HUES6 (cell line): ENCODE measurements at regions not wholly inside any gene's neighbourhood (a gene's known extent, or its start where the extent isn't known, plus 50 kb on each side); places are given as distances from the start of the nearest gene placed in this dataset.
A peak's percentile ranks its signal among the peaks of the same experiment; 100 is the strongest.

Experiments
- H3K27ac ChIP-seq: 2 replicates; pipeline ENCODE4 v1.7.0; 2013; ENCODE audit warnings: low read depth, mild to moderate bottlenecking, low read length, inconsistent platforms
- H3K27me3 ChIP-seq: 2 replicates; pipeline ENCODE4 v1.6.1; 2013; ENCODE audit warnings: low read length; ENCODE audit not compliant: control insufficient read depth, insufficient read depth
- H3K36me3 ChIP-seq: 2 replicates; pipeline ENCODE4 v1.6.1; 2013; ENCODE audit warnings: low read length; ENCODE audit not compliant: control insufficient read depth, insufficient read depth
- H3K4me1 ChIP-seq: 2 replicates; pipeline ENCODE4 v1.6.1; 2013; ENCODE audit warnings: low read length; ENCODE audit not compliant: control insufficient read depth, insufficient read depth
- H3K4me3 ChIP-seq: 2 replicates; pipeline ENCODE4 v1.5.1; 2013; ENCODE audit warnings: low read depth, low read length
- H3K9ac ChIP-seq: one replicate; pipeline ENCODE4 v1.6.1; 2013; ENCODE audit warnings: mild to moderate bottlenecking, low read length
- H3K9me3 ChIP-seq: 2 replicates; pipeline ENCODE4 v1.6.1; 2013; ENCODE audit warnings: low read depth, low read length; ENCODE audit not compliant: control insufficient read depth, insufficient read depth

DNA sequence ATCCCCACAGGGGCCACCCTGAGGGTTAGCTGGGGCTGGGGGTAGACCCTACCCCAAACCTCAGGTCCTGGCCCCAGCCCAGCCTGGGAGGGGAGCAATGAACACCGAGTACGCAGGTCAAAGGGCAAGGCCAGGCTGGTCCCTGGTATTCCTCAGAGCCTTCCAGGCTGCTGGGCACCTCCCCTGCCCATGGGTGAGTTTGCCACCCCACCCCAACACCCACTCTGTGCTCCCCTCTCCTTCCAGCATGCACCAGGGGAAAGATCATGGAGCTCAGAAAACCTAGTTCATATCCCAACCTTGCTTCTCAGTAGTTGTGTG is 103.9 kb upstream of the FOXP4 start:
- H3K36me3 ChIP-seq = no peaks in the 10 kb centered on the region
- peaks cover 36% of the 10 kb centered on the region for H3K4me1 ChIP-seq
- no peak overlapping the region for H3K9ac ChIP-seq
- no peak overlapping the region for H3K27ac ChIP-seq
- H3K27me3 ChIP-seq = peaks cover 62% of the 10 kb centered on the region
- peak overlapping the region; percentile 68 for H3K4me3 ChIP-seq
- H3K9me3 ChIP-seq = no peaks in the 10 kb centered on the region

DNA sequence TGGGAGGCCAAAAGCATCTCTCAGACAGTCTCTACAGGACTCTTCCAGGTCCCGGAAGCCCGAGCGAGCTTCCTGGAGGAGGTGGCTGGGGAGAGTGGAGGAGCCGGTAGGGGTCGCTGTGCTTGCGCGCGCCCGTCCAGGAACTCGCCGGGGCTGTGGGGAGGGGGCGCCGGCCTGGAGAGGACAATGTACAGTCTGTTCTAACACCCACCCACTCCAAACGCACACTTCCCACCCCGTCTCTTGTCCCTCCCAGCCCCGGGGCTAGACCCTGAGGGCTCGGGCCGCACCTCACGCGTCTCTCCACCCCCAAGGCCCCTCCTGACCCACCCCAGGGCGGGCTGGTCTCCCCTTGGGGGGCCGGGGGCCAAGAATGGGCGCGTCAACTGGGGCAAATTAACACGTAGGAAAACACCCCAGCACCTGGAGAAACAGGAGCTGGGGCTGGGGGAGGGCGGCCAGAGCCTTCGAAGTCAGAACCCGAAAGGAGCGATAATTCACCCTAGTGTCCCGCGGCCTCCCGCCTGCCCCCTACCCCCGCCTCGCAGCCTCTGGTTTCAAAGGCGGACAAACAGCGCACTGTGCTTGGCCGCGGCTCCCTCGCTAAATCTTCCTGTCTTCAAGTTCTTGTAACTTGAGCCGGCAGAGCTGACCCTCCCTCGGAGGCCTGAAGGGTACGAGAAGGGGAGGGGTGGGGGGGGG is 103.2 kb upstream of the FOXP4 start:
- H3K9ac ChIP-seq = peak overlapping the region; percentile 48
- peak overlapping the region; percentile 86; the same call in 1 of the 2 replicates for H3K27ac ChIP-seq
- no peaks in the 10 kb centered on the region for H3K9me3 ChIP-seq
- peaks cover 36% of the 10 kb centered on the region for H3K4me1 ChIP-seq
- H3K27me3 ChIP-seq = peaks cover 64% of the 10 kb centered on the region
- H3K4me3 ChIP-seq = peak overlapping the region; percentile 68
- H3K36me3 ChIP-seq = no peaks in the 10 kb centered on the region

DNA sequence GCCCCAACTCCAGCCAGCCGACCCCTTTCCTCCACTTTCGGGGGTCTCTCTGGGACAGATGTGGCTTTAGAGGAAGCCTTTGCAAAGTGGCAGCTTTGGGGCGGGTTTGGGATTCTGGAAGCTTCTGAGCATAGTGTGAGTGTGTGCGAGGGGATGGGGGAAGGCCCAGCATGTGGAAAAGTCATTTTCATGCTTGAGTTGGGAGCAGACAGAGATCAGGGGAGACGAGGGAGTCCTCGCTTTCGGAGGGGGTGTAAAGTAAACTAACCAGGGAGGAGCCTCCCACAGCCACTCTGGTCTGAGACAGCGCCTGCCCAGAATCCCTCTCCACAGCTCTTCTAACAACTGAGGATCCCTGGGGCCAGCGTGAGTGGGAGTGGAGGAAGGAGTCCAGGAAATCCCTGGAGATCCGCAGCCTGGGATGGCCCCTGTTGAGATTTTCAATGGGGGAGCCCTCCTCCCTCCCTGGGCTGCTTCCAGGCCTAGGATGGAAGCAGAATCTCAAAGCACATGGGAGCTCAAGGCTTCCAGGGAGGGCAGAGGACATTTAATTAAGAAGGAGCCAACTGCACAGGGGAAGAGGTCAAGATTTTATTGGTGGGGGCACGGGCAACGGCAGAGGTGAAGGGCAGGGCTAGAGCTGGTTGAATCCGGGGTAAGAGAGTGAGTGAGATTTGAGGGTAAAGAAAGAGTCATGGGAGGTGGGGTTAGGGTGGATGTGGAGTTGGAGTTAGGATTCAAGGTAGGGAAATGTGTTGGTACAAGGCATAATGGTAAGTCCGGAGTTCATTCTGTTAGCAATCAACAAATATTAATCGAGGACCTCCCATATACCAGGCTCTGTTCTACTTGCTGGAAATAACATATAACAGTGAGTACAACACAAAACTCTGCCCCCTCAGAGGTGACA is 102.3 kb upstream of the FOXP4 start:
- Histone ChIP-seq H3K4me3 (peak overlapping the region; percentile 37), H3K27ac (no peak overlapping the region), H3K9ac (no peak overlapping the region), H3K4me1 (peaks cover 36% of the 10 kb centered on the region), H3K36me3 (no peaks in the 10 kb centered on the region), H3K9me3 (no peaks in the 10 kb centered on the region), H3K27me3 (peaks cover 58% of the 10 kb centered on the region)

DNA sequence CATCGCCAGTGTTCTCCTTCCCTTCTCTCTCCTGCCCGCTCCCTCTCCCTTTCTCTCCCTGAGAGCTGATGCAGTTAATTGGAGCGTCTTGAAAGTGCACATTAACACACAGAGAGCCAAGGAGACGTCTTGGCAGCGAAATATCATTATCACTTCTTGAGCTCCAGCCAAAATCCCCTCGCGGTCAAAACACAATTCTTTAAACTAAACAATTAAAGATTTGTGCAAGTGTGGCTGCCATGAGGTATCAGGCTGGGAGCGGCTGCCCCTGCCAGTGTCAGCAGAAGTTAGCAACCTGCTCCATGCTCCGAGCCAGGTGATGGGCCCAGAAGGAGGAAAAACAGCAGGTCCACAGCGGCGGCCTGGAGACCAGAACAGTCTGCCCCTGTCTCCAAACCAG is 100.9 kb upstream of the FOXP4 start:
- H3K27ac ChIP-seq = no peak overlapping the region
- peaks cover 36% of the 10 kb centered on the region for H3K4me1 ChIP-seq
- H3K9ac ChIP-seq = no peak overlapping the region
- peaks cover 56% of the 10 kb centered on the region for H3K27me3 ChIP-seq
- no peak overlapping the region for H3K4me3 ChIP-seq
- no peaks in the 10 kb centered on the region for H3K36me3 ChIP-seq
- H3K9me3 ChIP-seq = no peaks in the 10 kb centered on the region

DNA sequence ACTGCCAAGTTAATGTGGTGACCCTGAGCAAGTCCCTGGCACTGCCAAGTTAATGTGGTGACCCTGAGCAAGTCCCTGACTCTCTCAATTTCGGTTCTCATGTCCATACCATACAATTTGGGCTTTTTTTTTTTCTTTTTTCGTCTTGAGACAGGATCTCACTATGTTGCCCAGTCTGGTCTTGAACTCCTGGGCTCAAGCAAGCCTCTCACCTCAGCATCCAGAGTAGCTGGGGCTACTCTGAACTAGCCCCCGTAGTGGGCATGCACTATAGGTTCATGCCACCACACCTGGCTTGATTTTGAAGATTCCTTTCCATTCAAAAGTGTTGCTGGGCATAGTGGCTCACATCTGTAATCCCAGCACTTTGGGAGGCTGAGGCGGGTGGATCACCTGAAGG is 100.0 kb upstream of the FOXP4 start:
- Histone ChIP-seq H3K4me1 (peaks cover 39% of the 10 kb centered on the region), H3K4me3 (no peak overlapping the region), H3K9me3 (no peaks in the 10 kb centered on the region)

DNA sequence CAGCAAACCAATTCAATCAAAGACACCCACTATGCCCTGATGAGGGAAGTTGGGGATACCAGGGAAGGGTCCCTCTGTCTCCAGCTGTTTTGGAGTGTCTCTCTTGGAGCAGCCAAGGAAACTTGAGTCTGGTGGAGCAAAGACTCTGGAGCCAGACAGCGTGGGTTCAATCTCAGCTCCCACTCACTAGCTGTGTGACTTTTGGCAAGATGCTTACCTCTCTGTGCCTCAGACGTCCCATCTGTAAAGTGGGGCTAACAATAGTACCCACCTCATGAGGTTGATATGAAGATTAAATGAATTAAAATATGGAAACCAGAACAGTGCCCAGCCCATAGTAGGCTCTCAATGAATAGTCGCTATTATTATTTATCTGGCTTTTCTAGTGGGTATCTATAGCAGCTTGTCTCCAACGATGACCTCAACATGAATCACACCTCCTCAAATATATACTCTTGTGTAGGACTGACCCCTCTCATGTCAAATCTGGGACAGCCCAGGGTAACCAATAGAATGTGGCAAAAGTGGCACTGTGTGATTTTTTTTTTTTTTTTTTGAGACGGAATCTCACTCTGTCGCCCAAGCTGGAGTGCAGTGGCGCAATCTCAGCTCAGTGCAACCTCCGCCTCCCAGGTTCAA is 99.2 kb upstream of the FOXP4 start:
- Histone ChIP-seq H3K4me1 (peaks cover 36% of the 10 kb centered on the region), H3K36me3 (no peaks in the 10 kb centered on the region), H3K27ac (no peak overlapping the region), H3K4me3 (no peak overlapping the region), H3K9me3 (no peaks in the 10 kb centered on the region), H3K27me3 (peaks cover 42% of the 10 kb centered on the region), H3K9ac (no peak overlapping the region)

More for the DNA sequence above, 100.0 kb upstream of the FOXP4 start:
- no peak overlapping the region for H3K27ac ChIP-seq
- H3K27me3 ChIP-seq = peaks cover 51% of the 10 kb centered on the region
- H3K36me3 ChIP-seq = no peaks in the 10 kb centered on the region
- no peak overlapping the region for H3K9ac ChIP-seq

DNA sequence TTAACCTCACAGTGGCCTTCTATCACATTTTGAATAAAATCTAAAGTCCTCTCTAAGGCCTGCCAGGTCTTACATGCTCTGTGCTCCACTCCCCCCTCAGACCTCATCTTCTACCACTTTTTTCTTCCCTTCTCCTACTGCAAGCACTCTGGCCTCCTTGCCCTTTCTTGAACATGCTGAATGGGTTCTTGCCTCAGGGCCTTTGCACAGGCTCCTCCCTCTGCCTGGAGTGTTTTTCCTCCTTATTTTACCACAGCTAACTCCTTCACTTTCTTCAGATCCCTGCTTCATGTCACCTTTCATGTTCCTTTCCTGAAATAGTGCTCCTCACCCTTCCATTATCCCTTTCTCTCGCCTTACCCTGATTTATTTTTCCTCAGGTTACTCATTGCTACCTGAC is 97.9 kb upstream of the FOXP4 start:
- Histone ChIP-seq H3K27me3 (peaks cover 41% of the 10 kb centered on the region), H3K36me3 (no peaks in the 10 kb centered on the region), H3K4me1 (peaks cover 29% of the 10 kb centered on the region), H3K9me3 (no peaks in the 10 kb centered on the region), H3K9ac (no peak overlapping the region), H3K4me3 (no peak overlapping the region), H3K27ac (no peak overlapping the region)

DNA sequence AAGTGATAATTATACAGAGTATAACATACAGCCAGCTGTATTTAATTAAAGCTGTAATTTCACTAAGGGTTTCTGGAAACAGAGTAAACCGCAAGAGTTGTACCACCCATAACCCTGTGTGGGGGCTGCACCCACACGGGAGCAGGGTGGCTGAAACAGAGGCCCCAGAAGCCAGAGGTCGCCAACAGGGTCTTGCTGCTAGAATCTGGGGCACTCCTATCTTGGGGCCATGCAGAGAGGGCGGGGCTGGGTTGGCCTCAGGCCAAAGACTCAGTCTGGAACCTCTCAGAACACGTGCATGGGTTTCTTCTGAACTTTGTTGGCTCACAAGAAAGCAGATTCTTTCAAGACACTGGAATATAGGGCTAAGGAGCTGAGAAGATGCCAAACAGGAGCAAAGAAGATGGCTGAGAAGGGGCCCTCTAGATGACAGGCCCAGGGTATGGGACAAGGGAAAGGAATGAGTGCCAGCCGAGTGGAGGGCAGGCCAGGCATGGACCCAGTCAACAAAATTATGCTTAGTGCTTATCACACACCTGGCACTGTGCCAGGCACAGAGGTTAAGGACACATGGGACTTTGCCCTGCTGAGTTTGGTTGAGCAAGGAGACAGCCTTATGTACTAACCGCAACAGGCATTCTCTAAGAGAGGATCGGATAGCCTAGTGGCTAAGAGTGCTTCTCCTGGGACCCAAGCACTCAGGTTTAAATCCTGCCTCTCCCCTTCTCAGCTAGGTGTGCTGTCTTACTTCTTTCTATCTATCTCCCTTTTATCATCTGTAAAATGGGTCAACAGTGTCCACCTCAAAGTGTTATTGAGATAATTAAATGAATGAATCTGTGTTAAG is 96.6 kb upstream of the FOXP4 start:
- H3K4me3 ChIP-seq = no peak overlapping the region
- H3K9me3 ChIP-seq = no peaks in the 10 kb centered on the region
- no peak overlapping the region for H3K9ac ChIP-seq
- H3K4me1 ChIP-seq = peaks cover 16% of the 10 kb centered on the region
- H3K27me3 ChIP-seq = peaks cover 36% of the 10 kb centered on the region
- no peak overlapping the region for H3K27ac ChIP-seq
- H3K36me3 ChIP-seq = no peaks in the 10 kb centered on the region

DNA sequence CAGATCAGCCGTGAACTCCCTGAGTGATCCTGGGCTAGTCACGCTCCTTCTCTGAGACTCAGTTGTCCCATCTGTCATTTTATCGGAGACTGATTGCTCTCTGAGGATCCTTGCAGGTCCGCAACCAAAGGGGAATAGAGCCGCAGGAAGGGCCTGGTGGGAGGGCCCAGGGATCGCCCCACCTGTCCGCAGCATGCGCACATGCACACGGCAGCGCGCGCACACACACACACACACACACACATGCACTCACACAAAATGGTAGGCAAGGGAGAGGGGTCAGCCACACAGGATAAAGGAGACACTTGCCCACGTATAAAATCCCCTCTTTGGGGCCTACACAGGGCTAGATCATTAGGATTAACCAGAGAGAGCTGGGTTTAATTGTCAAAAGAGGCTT is 95.6 kb upstream of the FOXP4 start:
- Histone ChIP-seq H3K9me3 (no peaks in the 10 kb centered on the region), H3K4me1 (peaks cover 11% of the 10 kb centered on the region), H3K36me3 (no peaks in the 10 kb centered on the region), H3K27ac (no peak overlapping the region), H3K4me3 (no peak overlapping the region), H3K27me3 (peaks cover 36% of the 10 kb centered on the region), H3K9ac (no peak overlapping the region)

DNA sequence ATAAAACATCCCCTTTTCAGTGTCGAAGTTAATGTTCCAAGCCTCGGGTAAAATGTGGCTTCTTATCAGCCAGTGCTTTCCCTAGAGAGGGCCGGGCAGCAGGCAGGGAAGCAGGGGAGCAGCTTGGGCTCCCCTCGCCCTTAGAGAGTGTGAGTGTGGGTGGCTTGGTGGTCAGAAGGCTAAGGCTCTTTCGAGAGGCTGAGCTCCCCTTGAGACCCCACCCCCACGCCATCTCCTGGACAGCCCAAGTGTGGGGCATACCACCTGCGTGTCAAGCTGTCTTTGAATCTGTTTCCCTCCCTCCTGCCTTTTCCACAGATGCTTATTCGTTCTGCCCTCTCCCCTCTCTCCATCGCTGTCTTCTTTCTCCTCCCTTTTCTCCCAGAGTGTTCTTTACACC is 95.1 kb upstream of the FOXP4 start:
- no peak overlapping the region for H3K4me3 ChIP-seq
- no peak overlapping the region for H3K9ac ChIP-seq
- no peaks in the 10 kb centered on the region for H3K9me3 ChIP-seq
- H3K27me3 ChIP-seq = peaks cover 34% of the 10 kb centered on the region
- H3K27ac ChIP-seq = no peak overlapping the region
- H3K36me3 ChIP-seq = no peaks in the 10 kb centered on the region
- peaks cover 14% of the 10 kb centered on the region for H3K4me1 ChIP-seq
